ENCODE measurements at regions not wholly inside any gene's neighbourhood (a gene's known extent, or its start where the extent isn't known, plus 50 kb on each side); places are given as distances from the start of the nearest gene placed in this dataset.

- no peak for DNase-seq (ENCODE audit: low spot score)
Measured at GRCh38 chr5:153880106-153880505, 158.6 kb downstream of the FAM114A2 start.

DNA sequence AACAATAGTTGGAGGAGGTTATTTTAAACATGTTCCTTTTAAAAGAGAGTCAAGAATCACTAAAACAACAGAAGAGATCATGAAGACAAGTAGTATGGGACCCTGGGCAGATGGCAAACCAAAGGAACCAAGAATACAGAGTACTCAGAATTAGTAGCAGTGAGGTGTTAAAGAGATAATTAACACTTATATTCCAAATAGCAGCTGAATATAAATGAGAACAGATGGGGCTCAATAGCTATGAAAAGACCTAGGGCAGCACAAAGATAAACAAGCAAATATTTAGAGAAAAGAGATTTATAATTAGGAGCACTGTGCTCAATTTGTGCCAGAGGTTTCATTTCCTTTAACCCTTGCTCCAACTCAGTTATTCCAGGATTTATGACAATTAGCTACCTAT lies 159.1 kb downstream of the FAM114A2 start:
- no peak for DNase-seq (ENCODE audit: low spot score)

DNA sequence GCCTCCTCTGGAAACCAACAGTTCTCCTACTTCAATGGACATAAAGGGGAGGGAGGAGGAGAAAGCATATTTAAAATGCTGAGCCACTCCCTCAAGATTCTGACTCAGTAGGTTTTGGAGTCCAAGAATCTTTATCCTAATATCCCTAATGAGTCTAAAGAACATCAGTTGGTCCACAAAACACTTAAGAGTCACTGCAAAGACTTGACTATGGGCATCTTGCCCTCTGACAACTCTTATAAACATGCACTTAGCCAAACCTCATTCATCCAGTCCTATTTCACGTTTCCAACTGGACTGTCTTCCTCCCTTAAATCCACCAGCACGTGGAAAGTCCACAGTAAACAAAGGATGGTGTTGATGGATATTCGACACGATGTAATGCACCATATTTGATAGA lies 172.5 kb downstream of the FAM114A2 start:
- DNase-seq (ENCODE audit: low spot score) = no peak

DNA sequence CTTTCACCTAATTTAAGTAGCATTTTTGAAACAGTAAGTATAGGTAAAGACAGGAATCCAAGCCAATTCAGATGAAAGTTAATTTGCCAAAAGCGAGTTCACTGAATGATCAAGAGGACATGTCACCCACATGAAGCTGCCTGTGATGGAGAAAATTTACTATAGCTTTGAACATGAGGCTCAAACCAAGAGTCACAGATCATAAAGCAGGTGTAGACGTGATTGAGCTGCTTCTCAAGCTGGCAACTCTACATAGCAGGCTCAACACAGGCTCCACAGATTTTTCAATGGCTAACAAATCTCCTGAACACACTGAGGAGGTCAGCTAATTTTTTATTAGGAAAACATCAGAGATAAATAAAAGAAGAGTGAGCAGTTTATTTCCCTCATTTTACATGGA lies 173.7 kb downstream of the FAM114A2 start:
- no peak for DNase-seq (ENCODE audit: low spot score)

- DNase-seq (ENCODE audit: low spot score) = no peak
Measured at GRCh38 chr5:153863951-153864350, 174.8 kb downstream of the FAM114A2 start.
